Stimulated activated CD4-positive, alpha-beta T cell treated with anti-CD3 and anti-CD28 coated beads, Interleukin-12 subunit alpha, Interleukin-12 subunit beta, amount 100 ng/mL, for 24 hours (primary cell): ENCODE measurements at regions not wholly inside any gene's neighbourhood (a gene's known extent, or its start where the extent isn't known, plus 50 kb on each side); places are given as distances from the start of the nearest gene placed in this dataset.

ENCODE experiments used
- DNase-seq, 2 experiments: peaks; one replicate each; pipeline ENCODE4 v3.0.0-alpha.2; 2020; ENCODE audit warnings: low read depth in 2 of 2

- DNase-seq = no peak
Measured at GRCh38 chr2:20560011-20560410, 90.9 kb downstream of the HS1BP3 start.

GRCh38 chr2:20560891-20561636 is 89.8 kb downstream of the HS1BP3 start:
- DNase-seq = no peak

DNA sequence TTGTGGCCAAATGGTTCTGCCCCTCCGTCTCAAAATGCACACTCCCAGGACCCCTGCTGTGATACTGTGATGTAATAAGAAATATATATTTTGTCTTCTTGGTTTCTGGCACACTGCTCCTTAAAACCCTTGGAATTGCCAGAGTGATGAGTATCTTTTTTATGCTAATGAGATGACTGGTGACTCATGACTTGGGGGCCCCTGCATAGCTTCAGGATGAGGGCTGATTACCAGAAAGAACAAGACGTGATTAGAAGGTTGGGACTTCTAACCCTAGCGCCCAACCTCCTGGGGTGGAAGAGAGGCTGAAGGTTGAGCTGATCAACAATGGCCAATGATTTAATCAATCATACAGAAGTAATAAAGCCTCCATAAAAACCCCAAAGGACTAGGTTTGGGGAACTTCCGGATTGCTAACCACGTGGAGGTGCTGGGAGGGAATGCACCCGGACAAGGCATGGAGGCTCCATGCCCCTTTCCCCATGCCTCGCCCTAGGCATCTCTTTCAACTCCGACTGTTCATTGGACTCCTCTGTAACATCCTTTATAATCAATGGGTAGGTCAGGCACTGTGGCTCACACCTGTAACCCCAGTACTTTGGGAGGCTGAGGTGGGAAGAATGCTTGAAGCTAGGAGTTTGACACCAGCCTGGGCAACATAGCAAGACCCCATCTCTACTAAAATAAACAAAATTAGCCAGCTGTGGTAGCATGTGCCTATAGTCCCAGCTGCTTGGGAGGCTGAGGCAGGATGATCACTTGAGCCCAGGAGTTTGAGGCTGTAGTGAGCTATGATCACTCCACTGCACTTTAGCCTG is 89.1 kb downstream of the HS1BP3 start:
- no peak for DNase-seq

DNA sequence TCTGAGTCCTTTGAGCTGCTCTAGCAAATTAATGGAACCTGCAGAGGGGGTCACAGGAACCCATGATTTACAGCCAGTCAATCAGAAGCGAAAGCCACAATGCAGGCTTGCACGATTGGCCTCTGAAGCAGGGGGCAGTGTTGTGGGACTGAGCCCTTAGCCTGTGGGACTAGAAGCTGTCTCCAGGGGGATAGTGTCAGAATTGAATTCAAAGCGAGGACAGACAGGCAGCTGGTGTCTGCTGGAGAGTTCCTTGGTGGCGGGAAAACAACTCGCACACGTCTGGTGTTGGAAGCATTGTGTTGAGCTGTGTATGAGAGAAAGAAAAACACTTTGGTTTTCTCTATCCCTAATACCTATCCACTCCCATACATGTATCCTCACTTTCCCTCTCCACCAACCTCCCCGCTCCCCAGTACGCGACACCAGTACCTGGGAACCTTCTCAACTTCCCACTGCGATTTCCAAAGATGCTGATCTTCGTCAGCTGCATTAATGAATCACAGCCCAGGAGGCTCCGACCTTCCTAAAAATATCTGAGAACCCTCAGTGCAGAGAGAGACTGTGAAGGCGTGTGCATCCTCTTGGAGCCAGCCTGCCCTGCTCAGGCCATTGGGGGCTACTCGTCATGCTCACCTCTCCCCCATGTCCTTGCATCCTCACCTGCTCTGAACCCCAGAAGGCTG is 88.2 kb downstream of the HS1BP3 start:
- no peak for DNase-seq

DNA sequence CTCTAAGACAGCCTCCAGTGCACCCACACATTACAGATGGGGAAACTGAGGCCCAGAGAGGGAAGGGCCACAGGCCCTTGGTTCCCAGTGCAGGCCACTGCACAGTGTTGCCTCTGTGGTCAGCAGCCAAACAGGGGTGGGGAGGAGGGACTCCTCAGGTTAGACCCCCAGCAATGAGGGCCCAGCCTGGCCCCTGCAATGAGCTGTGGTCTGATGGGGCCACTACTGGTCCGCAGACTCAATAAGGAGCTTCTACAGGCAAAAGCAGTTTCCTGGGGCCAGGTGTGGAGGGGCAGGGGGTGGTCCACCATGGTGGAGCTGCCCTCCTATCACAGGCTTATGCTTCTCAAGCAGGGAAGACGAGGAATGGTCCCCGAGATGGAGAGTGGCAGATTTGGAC is 87.6 kb downstream of the HS1BP3 start:
- DNase-seq = no peak

- no peak for DNase-seq
Measured at GRCh38 chr2:20563833-20564232, 87.1 kb downstream of the HS1BP3 start.

DNA sequence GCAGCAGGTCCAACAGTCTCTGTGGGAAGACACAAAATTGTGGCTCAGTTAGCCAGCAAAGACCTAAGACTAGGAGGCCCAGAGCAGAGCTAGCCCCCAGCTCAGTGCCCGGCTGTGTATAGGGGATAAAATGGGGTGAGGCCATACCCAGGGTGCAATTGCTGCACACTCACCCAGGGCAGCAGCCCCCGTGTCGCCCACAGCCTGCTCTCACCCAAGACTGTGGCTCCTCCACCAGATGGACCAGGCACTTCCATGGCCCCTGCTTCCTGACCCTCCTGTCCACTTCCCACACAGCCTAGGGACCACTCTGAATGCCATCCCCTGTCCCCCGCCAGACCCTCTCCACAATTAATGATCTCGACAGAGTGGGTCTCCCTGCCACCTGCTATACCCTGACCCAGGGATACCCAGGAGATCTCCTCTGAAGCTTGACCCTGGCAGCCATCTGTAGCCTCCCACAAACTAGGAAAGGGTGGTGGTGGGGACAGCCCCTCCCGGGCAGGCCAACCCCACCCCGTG is 85.7 kb downstream of the HS1BP3 start:
- DNase-seq = no peak

GRCh38 chr2:20565623-20566236 is 85.2 kb downstream of the HS1BP3 start:
- DNase-seq = no peak

- no peak for DNase-seq
Measured at GRCh38 chr2:20566331-20566730, 84.6 kb downstream of the HS1BP3 start.

GRCh38 chr2:20567159-20567925 is 83.6 kb downstream of the HS1BP3 start:
- no peak for DNase-seq
